Neural progenitor cell (in vitro differentiated cells): ENCODE measurements at regions not wholly inside any gene's neighbourhood (a gene's known extent, or its start where the extent isn't known, plus 50 kb on each side); places are given as distances from the start of the nearest gene placed in this dataset.

Source experiments
- EZH2 ChIP-seq: fragments of 200-600 bp; sonication (generic); IDR thresholded peaks from 2 replicates; pipeline ENCODE4 v1.6.1; 2017; ENCODE audit warnings: antibody characterized with exemption, mild to moderate bottlenecking, moderate library complexity
- EZH2phosphoT487 ChIP-seq: fragments of 200-600 bp; sonication (generic); IDR thresholded peaks from 2 replicates; pipeline ENCODE4 v1.6.1; 2017; ENCODE audit warnings: antibody characterized with exemption
- TF ChIP-seq, protein P1 (sequence below): fragments of 200-600 bp; sonication (generic); IDR thresholded peaks from 2 replicates; pipeline ENCODE4 v1.5.1; 2017; ENCODE audit warnings: antibody characterized with exemption, mild to moderate bottlenecking

DNA sequence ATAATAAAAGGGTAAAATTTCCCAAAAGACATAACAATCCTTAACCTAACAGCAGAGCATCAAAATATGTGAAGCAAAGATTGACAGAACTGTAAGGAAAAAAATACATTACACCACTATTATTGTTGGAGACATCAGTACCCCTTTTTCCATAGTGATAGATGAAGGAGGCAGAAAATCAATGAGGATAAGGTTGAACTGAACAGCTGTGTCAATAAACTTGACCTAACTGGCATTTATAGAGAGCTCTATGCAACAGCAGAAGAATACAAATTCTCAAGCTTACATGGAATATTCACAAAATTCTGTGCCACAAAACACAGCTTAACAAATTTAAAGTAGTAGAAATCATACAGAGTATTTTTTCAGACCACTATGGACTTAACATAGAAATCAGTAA, 195.0 kb upstream of the ELAC2 start:
- TF ChIP-seq, protein P1, sequence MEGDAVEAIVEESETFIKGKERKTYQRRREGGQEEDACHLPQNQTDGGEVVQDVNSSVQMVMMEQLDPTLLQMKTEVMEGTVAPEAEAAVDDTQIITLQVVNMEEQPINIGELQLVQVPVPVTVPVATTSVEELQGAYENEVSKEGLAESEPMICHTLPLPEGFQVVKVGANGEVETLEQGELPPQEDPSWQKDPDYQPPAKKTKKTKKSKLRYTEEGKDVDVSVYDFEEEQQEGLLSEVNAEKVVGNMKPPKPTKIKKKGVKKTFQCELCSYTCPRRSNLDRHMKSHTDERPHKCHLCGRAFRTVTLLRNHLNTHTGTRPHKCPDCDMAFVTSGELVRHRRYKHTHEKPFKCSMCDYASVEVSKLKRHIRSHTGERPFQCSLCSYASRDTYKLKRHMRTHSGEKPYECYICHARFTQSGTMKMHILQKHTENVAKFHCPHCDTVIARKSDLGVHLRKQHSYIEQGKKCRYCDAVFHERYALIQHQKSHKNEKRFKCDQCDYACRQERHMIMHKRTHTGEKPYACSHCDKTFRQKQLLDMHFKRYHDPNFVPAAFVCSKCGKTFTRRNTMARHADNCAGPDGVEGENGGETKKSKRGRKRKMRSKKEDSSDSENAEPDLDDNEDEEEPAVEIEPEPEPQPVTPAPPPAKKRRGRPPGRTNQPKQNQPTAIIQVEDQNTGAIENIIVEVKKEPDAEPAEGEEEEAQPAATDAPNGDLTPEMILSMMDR, result no peak
- TF ChIP-seq EZH2, result no peak
- no peak for TF ChIP-seq EZH2phosphoT487
